Right lobe of liver (tissue), 6 donors: ENCODE measurements at regions not wholly inside any gene's neighbourhood (a gene's known extent, or its start where the extent isn't known, plus 50 kb on each side); places are given as distances from the start of the nearest gene placed in this dataset.

Experiments used
- ATAC-seq, 4 donors: fragments of 200-7000 bp; cut with Tn5 transposase; one replicate each; pipeline ENCODE4 v1.9.1; 2020; ENCODE audit warnings: mild to moderate bottlenecking in 4 of 4, moderate library complexity in 4 of 4
- DNase-seq, 3 donors: peaks; one replicate each; pipeline ENCODE4 v3.0.0-alpha.2; 2020
- H3K27ac ChIP-seq, 3 donors: fragments of 200-600 bp; one replicate each; pipeline ENCODE4 v1.8.0; 2022
- H3K27me3 ChIP-seq, 2 donors: fragments of 200-600 bp; one replicate each; pipeline ENCODE4 v1.8.0; 2022
- H3K36me3 ChIP-seq, 4 donors: fragments of 200-600 bp; sonication (generic) in 1 of 4; one replicate each; pipeline versions ENCODE4 v1.5.1 to v1.8.0; 2017 to 2022; ENCODE audit warnings: control low read depth in 1 of 4
- H3K4me1 ChIP-seq, 4 donors: fragments of 200-600 bp; sonication (generic) in 1 of 4; one replicate each; pipeline versions ENCODE4 v1.5.1 to v1.8.0; 2017 to 2022; ENCODE audit warnings: control low read depth in 1 of 4
- H3K4me3 ChIP-seq, 3 donors: fragments of 200-600 bp; one replicate each; pipeline ENCODE4 v1.8.0; 2022
- H3K9me3 ChIP-seq, 4 donors: fragments of 200-600 bp; sonication (generic) in 1 of 4; one replicate each; pipeline versions ENCODE4 v1.5.1 to v1.8.0; 2017 to 2022; ENCODE audit warnings: control low read depth in 1 of 4
- POLR2A ChIP-seq: fragments of 450-650 bp; IDR thresholded peaks from one replicate; pipeline ENCODE4 v1.6.1; 2017; ENCODE audit warnings: antibody characterized with exemption, mild to moderate bottlenecking
- WGBS: methylation state at CpG from one replicate; pipeline ENCODE4 v1.1.6; 2018; ENCODE audit warnings: low coverage, low lambda C conversion rate; ENCODE audit not compliant: insufficient coverage; ENCODE audit errors: missing lambda C conversion rate; 5-methylcytosine and 5-hydroxymethylcytosine counted together
- intact Hi-C, 2 donors: fragments of 100-400 bp; cut with DNase I; formaldehyde crosslinking; loops; one replicate each; pipeline versions ENCODE4 v1.11.2 to v1.14.1; 2022
- small RNA-seq, 2 experiments: library from RNA; depleted of rRNA; stranded (forward); fragments of <200 nt; gene quantifications; one replicate each; pipeline ENCODE3, GENCODE V24; 2016
- TF ChIP-seq, protein P1 (sequence below), 4 donors: fragments of 200-600 bp in 3 of 4; fragments of 450-650 bp in 1 of 4; IDR thresholded peaks; one replicate each; pipeline versions ENCODE4 v1.5.1 to v1.8.0; 2016 to 2022; ENCODE audit warnings: antibody characterized with exemption in 4 of 4, mild to moderate bottlenecking in 2 of 4
- donor health status: DM: no; HTN: yes; CAD: no.
- donor health status: DM: no; HTN: no; CAD: no.
- donor health status: DM: no; HTN: no; CAD: no.
- donor health status: DM: no; HTN: yes; CAD: no.
- donor health status: DM: no; HTN: yes; CAD: no.

DNA sequence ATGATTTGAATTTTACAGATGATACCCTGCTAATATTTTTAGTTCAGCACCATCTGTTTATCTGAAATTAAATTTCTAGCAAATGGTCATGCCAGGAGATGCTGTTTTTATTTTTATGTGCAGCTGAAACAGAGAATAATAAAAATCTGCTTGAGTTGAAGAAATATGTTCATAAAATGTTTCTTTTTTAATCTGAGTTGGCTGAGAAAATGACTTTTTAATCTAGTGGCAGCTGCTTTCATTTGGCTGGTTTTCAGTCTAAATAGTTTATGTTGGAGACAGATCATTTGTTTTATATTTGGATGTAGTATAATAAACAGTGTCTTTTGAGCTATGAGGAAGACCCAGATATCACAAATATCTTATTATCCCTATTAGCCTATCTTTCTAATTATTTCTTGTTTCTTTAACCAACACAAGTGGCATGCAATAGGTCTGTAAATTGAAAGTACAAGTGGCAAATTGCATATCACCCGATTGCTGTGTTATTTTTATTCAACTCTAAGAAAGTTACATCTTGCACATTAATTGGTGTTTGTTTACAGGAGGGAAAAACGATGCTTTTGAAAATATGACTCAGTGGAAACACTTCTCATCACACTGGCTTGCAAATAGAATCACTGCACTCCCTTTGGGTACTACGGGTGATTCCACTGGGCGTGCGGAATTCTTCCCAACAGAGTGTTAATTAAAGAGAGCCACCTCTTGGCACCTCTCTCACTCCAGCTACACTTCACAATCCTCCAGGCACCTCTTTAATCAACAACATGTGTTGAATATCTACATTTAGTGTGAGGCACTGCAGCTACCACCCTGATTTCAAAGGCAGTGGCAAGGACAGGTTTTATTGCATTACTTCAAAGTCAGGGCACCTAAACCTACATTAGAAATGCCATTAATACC lies 51.7 kb upstream of the AP1S2 start:
- no peaks in the 10 kb centered on the region for H3K9me3 ChIP-seq
- TF ChIP-seq, protein P1, sequence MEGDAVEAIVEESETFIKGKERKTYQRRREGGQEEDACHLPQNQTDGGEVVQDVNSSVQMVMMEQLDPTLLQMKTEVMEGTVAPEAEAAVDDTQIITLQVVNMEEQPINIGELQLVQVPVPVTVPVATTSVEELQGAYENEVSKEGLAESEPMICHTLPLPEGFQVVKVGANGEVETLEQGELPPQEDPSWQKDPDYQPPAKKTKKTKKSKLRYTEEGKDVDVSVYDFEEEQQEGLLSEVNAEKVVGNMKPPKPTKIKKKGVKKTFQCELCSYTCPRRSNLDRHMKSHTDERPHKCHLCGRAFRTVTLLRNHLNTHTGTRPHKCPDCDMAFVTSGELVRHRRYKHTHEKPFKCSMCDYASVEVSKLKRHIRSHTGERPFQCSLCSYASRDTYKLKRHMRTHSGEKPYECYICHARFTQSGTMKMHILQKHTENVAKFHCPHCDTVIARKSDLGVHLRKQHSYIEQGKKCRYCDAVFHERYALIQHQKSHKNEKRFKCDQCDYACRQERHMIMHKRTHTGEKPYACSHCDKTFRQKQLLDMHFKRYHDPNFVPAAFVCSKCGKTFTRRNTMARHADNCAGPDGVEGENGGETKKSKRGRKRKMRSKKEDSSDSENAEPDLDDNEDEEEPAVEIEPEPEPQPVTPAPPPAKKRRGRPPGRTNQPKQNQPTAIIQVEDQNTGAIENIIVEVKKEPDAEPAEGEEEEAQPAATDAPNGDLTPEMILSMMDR (IDR thresholded peaks at IDR 0.05) = no peak
- TF ChIP-seq POLR2A = no peak
- ATAC-seq = no peak
- no peaks in the 10 kb centered on the region for H3K27me3 ChIP-seq
- H3K27ac ChIP-seq = no peak overlapping the region
- H3K4me3 ChIP-seq = no peak overlapping the region
- WGBS = 42% methylated on average over 5 of the region's 5 CpGs
- H3K4me1 ChIP-seq = no peaks in the 10 kb centered on the region
- intact Hi-C loops = no loop called here
- DNase-seq = no peak
- H3K36me3 ChIP-seq = no peaks in the 10 kb centered on the region

Small RNA genes in the stretch of these regions (small RNA-seq; reads per million reads assigned to genes)
- gene RNU5F-7P = 0 reads per million in 2 experiments
